Endothelial cell of umbilical vein (primary cell): ENCODE measurements at regions not wholly inside any gene's neighbourhood (a gene's known extent, or its start where the extent isn't known, plus 50 kb on each side); places are given as distances from the start of the nearest gene placed in this dataset.

ENCODE experiments used
- BruUV-seq: library from RNA; stranded (reverse); fragments of 400-500 nt; replicated peaks from 2 replicates; lab custom pipeline; 2021; lab: Mats Ljungman, UMichigan
- CTCF ChIA-PET: fragments of 300-600, 350-600 bp; sonication (Branson Sonifier 250); formaldehyde crosslinking; loops from one replicate; lab custom pipeline; 2021; ENCODE audit warnings: antibody characterized with exemption, inconsistent platforms; lab: Charles Lee
- POLR2A ChIA-PET: fragments of 300-600, 350-600 bp; sonication (Branson Sonifier 250); formaldehyde crosslinking; loops from one replicate; lab custom pipeline; 2021; ENCODE audit warnings: antibody characterized with exemption, inconsistent platforms; lab: Charles Lee
- DNase-seq: peaks from one replicate; pipeline ENCODE4 v3.0.0-alpha.2; 2011; ENCODE audit warnings: low read depth, low spot score
- FAIRE-seq: peaks from 2 replicates; lab custom pipeline; 2011; peaks lifted over from hg19 to GRCh38; lab: Jason Lieb, UNC
- H2AFZ ChIP-seq: 2 replicates; pipeline ENCODE4 v1.6.0; 2012; ENCODE audit warnings: low read depth, low read length, control low read depth, inconsistent platforms
- H3K27ac ChIP-seq: 2 replicates; pipeline ENCODE4 v1.5.1; 2011; ENCODE audit warnings: low read depth, mild to moderate bottlenecking, control low read depth, low read length, moderate library complexity; ENCODE audit not compliant: insufficient read depth
- H3K27me3 ChIP-seq, 2 experiments: 2 replicates each; pipeline versions ENCODE4 v1.6.0 to v1.6.1; 2011; ENCODE audit warnings: low read length in 2 of 2, mixed read lengths in 1 of 2; ENCODE audit not compliant: control insufficient read depth in 2 of 2, insufficient read depth in 2 of 2
- H3K36me3 ChIP-seq, 2 experiments: 2 replicates in 1 of 2; 3 replicates in 1 of 2; pipeline ENCODE4 v1.5.1; 2011; ENCODE audit warnings: low read length in 2 of 2, mild to moderate bottlenecking in 1 of 2, moderate library complexity in 1 of 2; ENCODE audit not compliant: control insufficient read depth in 2 of 2, insufficient read depth in 2 of 2; ENCODE audit errors: extremely low read depth in 1 of 2
- H3K4me1 ChIP-seq: 3 replicates; pipeline ENCODE4 v1.5.1; 2011; ENCODE audit warnings: mild to moderate bottlenecking, low read length; ENCODE audit not compliant: control insufficient read depth, insufficient read depth; ENCODE audit errors: extremely low read depth
- H3K4me2 ChIP-seq: 2 replicates; pipeline ENCODE4 v1.6.1; 2011; ENCODE audit warnings: low read length, control low read depth, mixed read lengths; ENCODE audit not compliant: insufficient read depth
- H3K4me3 ChIP-seq, 3 experiments: fragments of 200-600 bp in 1 of 3; sonication (generic), shearing (Covaris generic) in 1 of 3; replicated peaks in 1 of 3; 2 replicates each; pipeline ENCODE4 v1.5.1; 2011 to 2016; ENCODE audit warnings: control low read depth in 3 of 3, low read length in 3 of 3, mild to moderate bottlenecking in 2 of 3, inconsistent platforms in 1 of 3, low read depth in 1 of 3, moderate library complexity in 1 of 3; ENCODE audit not compliant: insufficient read depth in 1 of 3
- H3K79me2 ChIP-seq: 2 replicates; pipeline ENCODE4 v1.6.0; 2012; ENCODE audit warnings: low read length, inconsistent platforms; ENCODE audit not compliant: control insufficient read depth, insufficient read depth
- H3K9ac ChIP-seq: replicated peaks from 2 replicates; pipeline ENCODE3; 2011; ENCODE audit warnings: low read length, control low read depth; ENCODE audit not compliant: insufficient read depth; ENCODE audit errors: extremely low read depth
- H3K9me1 ChIP-seq: replicated peaks from 3 replicates; pipeline ENCODE4 v1.6.0; 2011; ENCODE audit warnings: mild to moderate bottlenecking, low read length; ENCODE audit not compliant: control insufficient read depth, insufficient read depth; ENCODE audit errors: extremely low read depth
- H3K9me3 ChIP-seq: replicated peaks from 2 replicates; pipeline ENCODE4 v1.5.1; 2012; ENCODE audit warnings: low read length, inconsistent platforms; ENCODE audit not compliant: control insufficient read depth, insufficient read depth
- H4K20me1 ChIP-seq: replicated peaks from 2 replicates; pipeline ENCODE3; 2011; ENCODE audit warnings: mild to moderate bottlenecking, low read length; ENCODE audit not compliant: control insufficient read depth, insufficient read depth; ENCODE audit errors: extremely low read depth
- EZH2 ChIP-seq: IDR thresholded peaks from 2 replicates; pipeline ENCODE4 v1.6.1; 2012; ENCODE audit warnings: borderline replicate concordance, low read depth, mild to moderate bottlenecking, moderate library complexity, low read length, inconsistent platforms; ENCODE audit not compliant: severe bottlenecking
- FOS ChIP-seq: IDR thresholded peaks from 2 replicates; pipeline ENCODE4 v1.6.1; 2011; ENCODE audit warnings: mild to moderate bottlenecking, low read length, moderate library complexity, borderline replicate concordance; ENCODE audit not compliant: insufficient read depth
- GATA2 ChIP-seq: IDR thresholded peaks from 2 replicates; pipeline ENCODE4 v1.7.0; 2011; ENCODE audit warnings: low read depth, mild to moderate bottlenecking, moderate library complexity, mixed read lengths, low read length; ENCODE audit not compliant: insufficient read length, insufficient read depth
- JUN ChIP-seq: IDR thresholded peaks from 2 replicates; pipeline ENCODE4 v1.6.1; 2011; ENCODE audit warnings: borderline replicate concordance, low read depth; ENCODE audit not compliant: insufficient read length, insufficient read depth
- MYC ChIP-seq: IDR thresholded peaks from one replicate; pipeline ENCODE4 v1.6.1; 2011; ENCODE audit warnings: mild to moderate bottlenecking, low read depth, low read length
- POLR2A ChIP-seq: IDR thresholded peaks from 2 replicates; pipeline ENCODE4 v1.6.1; 2012; ENCODE audit warnings: low read depth, mild to moderate bottlenecking, control low read depth, low read length
- POLR2AphosphoS5 ChIP-seq: IDR thresholded peaks from 2 replicates; pipeline ENCODE4 v1.6.1; 2012; ENCODE audit warnings: low read depth, mild to moderate bottlenecking, control low read depth, low read length, moderate library complexity; ENCODE audit not compliant: insufficient read depth
- dilution Hi-C: fragments of 300-500 bp; cut with MboI; formaldehyde crosslinking; loops from one replicate; pipeline ENCODE4 v1.15.0; 2019; ENCODE audit warnings: low sequenced_read_pairs; ENCODE audit not compliant: extremely low pct_ligation_motif_present
- intact Hi-C: fragments of 100-400 bp; cut with micrococcal nuclease; formaldehyde crosslinking; loops from one replicate; pipeline ENCODE4 v1.10.0; 2022
- TF ChIP-seq, protein P1 (sequence below), 2 donors: IDR thresholded peaks; 1 replicate in 1 of 2; 2 replicates in 1 of 2; pipeline ENCODE4 v1.5.1; 2011; ENCODE audit warnings: low read length in 2 of 2, mild to moderate bottlenecking in 2 of 2, moderate library complexity in 2 of 2, control low read depth in 1 of 2, inconsistent platforms in 1 of 2, low read depth in 1 of 2; ENCODE audit not compliant: insufficient read depth in 1 of 2; ENCODE audit errors: extremely low read depth in 1 of 2
- TF ChIP-seq, protein P2 (sequence below): IDR thresholded peaks from 2 replicates; pipeline ENCODE4 v1.6.1; 2011; ENCODE audit not compliant: insufficient read depth, insufficient read length

- H2AFZ ChIP-seq: no peak overlapping the region
- no peaks in the 10 kb centered on the region for H3K79me2 ChIP-seq
- H3K36me3 ChIP-seq: no peaks in the 10 kb centered on the region
- dilution Hi-C loops: no loop called here
- peaks cover 8% of the 10 kb centered on the region for H3K9me3 ChIP-seq
- no peaks in the 10 kb centered on the region for H3K9me1 ChIP-seq
- H3K4me3 ChIP-seq: no peak overlapping the region
- no peaks in the 10 kb centered on the region for H3K27me3 ChIP-seq
- POLR2A ChIA-PET: no interaction called here
- no peaks in the 10 kb centered on the region for H4K20me1 ChIP-seq
- intact Hi-C loops: no loop called here
- TF ChIP-seq GATA2 (no peak), EZH2 (no peak), MYC (no peak), POLR2A (no peak)
- no peaks in the 10 kb centered on the region for H3K4me1 ChIP-seq
- no peak overlapping the region for H3K4me2 ChIP-seq
- no peak for DNase-seq
- no peak overlapping the region for H3K9ac ChIP-seq
- no peak for FAIRE-seq
- no peak overlapping the region for H3K27ac ChIP-seq
- CTCF ChIA-PET: no interaction called here
- BruUV-seq: no TSS peak
Observed at GRCh38 chr22:49156662-49157285, 670.9 kb downstream of the BRD1 start.

DNA sequence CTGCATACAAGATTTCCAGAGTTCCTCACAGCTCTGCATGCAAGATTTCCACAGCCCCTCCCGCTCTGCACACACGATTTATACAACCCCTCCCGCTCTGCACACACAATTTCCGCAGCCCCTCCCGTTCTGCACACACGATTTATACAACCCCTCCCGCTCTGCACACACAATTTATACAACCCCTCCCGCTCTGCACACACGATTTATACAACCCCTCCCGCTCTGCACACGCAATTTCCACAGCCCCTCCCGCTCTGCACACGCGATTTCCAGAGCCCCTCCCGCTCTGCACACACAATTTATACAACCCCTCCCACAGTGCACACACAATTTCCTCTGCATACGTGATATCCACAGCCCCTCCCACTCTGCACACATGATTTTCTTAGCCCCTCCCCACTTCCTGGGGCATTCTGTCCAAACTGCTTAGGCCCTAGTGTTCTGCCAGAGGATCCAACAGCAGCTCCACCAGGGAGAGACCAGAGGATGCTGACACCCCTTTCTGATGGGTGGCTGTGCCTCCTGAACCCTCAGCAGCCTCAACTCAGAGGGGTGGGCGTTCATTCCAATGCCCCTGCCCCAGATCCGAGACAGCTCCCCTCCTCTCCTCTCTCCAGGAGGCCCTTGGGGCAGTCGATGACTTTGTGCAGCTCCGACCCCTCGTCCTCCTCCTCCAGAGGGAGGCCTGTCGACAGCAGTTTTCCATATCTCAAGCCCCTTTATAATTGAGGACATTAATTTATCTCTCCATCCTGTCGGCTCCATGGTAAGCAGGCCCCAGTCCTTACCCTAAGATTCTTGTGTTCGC is 671.7 kb downstream of the BRD1 start:
- H3K4me3 ChIP-seq: no peak overlapping the region
- intact Hi-C loops (no loop called here), dilution Hi-C loops (no loop called here)
- no peak overlapping the region for H2AFZ ChIP-seq
- H3K27me3 ChIP-seq: no peaks in the 10 kb centered on the region
- CTCF ChIA-PET: no interaction called here
- no peak for DNase-seq
- H3K9me3 ChIP-seq: peaks cover 4% of the 10 kb centered on the region
- no peak for FAIRE-seq
- no peaks in the 10 kb centered on the region for H3K79me2 ChIP-seq
- no peak overlapping the region for H3K9ac ChIP-seq
- H3K9me1 ChIP-seq: no peaks in the 10 kb centered on the region
- POLR2A ChIA-PET: no interaction called here
- no peaks in the 10 kb centered on the region for H3K4me1 ChIP-seq
- H4K20me1 ChIP-seq: no peaks in the 10 kb centered on the region
- H3K27ac ChIP-seq: no peak overlapping the region
- no peaks in the 10 kb centered on the region for H3K36me3 ChIP-seq
- H3K4me2 ChIP-seq: no peak overlapping the region
- TF ChIP-seq, protein P1, sequence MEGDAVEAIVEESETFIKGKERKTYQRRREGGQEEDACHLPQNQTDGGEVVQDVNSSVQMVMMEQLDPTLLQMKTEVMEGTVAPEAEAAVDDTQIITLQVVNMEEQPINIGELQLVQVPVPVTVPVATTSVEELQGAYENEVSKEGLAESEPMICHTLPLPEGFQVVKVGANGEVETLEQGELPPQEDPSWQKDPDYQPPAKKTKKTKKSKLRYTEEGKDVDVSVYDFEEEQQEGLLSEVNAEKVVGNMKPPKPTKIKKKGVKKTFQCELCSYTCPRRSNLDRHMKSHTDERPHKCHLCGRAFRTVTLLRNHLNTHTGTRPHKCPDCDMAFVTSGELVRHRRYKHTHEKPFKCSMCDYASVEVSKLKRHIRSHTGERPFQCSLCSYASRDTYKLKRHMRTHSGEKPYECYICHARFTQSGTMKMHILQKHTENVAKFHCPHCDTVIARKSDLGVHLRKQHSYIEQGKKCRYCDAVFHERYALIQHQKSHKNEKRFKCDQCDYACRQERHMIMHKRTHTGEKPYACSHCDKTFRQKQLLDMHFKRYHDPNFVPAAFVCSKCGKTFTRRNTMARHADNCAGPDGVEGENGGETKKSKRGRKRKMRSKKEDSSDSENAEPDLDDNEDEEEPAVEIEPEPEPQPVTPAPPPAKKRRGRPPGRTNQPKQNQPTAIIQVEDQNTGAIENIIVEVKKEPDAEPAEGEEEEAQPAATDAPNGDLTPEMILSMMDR (IDR thresholded peaks at IDR 0.05; ENCODE audit: extremely low read depth in 1 of 2, insufficient read depth in 1 of 2, low read depth in 1 of 2, low read length in 2 of 2): no peak
- TF ChIP-seq EZH2 (no peak), FOS (no peak), GATA2 (no peak), JUN (no peak), MYC (no peak), POLR2A (no peak), POLR2AphosphoS5 (no peak)
- TF ChIP-seq, protein P2, sequence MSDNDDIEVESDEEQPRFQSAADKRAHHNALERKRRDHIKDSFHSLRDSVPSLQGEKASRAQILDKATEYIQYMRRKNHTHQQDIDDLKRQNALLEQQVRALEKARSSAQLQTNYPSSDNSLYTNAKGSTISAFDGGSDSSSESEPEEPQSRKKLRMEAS: no peak
- no TSS peak for BruUV-seq
